ENCODE measurements at regions not wholly inside any gene's neighbourhood (a gene's known extent, or its start where the extent isn't known, plus 50 kb on each side); places are given as distances from the start of the nearest gene placed in this dataset.

DNA sequence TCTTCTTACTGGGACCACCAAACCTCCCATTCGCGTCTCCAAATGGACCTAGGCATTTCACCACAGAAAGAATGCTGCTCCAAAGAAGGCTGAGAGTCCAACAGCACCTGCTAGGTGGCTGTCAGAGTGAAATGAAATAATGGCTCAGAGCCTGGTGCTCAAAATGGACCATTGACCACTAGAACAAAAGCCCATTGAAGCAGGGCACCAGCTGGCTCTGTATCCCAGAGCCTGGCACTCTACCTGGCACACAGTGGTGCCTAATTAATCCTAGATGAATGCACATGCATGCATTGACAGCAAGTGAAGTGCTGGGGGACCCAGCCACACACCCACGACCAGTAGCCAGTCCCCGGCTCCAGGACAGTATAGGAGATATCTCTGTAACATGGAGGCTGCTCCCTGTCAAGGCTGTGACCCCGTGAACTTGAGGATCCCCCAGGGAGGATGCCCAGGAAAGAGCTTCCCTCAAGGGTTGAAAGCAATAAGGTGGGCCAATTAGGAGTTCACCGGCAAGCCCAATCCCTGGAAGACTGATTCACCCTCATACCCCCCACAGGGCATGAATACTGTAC, 261.3 kb downstream of the TNS1 start:
- no peak overlapping the region for H3K27ac ChIP-seq (ENCODE audit: low read depth, low read length, poor library complexity, severe bottlenecking)
- H3K4me1 ChIP-seq (ENCODE audit: insufficient read depth, low read length, poor library complexity, severe bottlenecking): no peaks in the 10 kb centered on the region
- CTCF ChIA-PET: no interaction called here
- no peak for DNase-seq (ENCODE audit: low spot score)
- H3K36me3 ChIP-seq (ENCODE audit: insufficient read depth, low read length, poor library complexity, severe bottlenecking): no peaks in the 10 kb centered on the region
- no peaks in the 10 kb centered on the region for H3K9me3 ChIP-seq (ENCODE audit: low read depth, low read length, poor library complexity, severe bottlenecking)
- no peak overlapping the region for H3K4me3 ChIP-seq (ENCODE audit: low read depth, low read length, poor library complexity, severe bottlenecking)
- no TSS peak for BruUV-seq (replicated peaks)
- H3K27me3 ChIP-seq (replicated peaks; ENCODE audit: insufficient read depth, low read depth, low read length, poor library complexity): no peaks in the 10 kb centered on the region
- intact Hi-C loops (cut with micrococcal nuclease; ENCODE audit: unreplicated experiment): no loop called here
- TF ChIP-seq EZH2 (IDR thresholded peaks at IDR 0.05; ENCODE audit: borderline replicate concordance, low read depth, low read length, poor library complexity, severe bottlenecking): no peak
- TF ChIP-seq, protein P1, sequence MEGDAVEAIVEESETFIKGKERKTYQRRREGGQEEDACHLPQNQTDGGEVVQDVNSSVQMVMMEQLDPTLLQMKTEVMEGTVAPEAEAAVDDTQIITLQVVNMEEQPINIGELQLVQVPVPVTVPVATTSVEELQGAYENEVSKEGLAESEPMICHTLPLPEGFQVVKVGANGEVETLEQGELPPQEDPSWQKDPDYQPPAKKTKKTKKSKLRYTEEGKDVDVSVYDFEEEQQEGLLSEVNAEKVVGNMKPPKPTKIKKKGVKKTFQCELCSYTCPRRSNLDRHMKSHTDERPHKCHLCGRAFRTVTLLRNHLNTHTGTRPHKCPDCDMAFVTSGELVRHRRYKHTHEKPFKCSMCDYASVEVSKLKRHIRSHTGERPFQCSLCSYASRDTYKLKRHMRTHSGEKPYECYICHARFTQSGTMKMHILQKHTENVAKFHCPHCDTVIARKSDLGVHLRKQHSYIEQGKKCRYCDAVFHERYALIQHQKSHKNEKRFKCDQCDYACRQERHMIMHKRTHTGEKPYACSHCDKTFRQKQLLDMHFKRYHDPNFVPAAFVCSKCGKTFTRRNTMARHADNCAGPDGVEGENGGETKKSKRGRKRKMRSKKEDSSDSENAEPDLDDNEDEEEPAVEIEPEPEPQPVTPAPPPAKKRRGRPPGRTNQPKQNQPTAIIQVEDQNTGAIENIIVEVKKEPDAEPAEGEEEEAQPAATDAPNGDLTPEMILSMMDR (conservative IDR thresholded peaks at IDR 0.05; ENCODE audit: low read depth, low read length): no peak
- POLR2A ChIA-PET (ENCODE audit: low non-redundant PET): no interaction called here

DNA sequence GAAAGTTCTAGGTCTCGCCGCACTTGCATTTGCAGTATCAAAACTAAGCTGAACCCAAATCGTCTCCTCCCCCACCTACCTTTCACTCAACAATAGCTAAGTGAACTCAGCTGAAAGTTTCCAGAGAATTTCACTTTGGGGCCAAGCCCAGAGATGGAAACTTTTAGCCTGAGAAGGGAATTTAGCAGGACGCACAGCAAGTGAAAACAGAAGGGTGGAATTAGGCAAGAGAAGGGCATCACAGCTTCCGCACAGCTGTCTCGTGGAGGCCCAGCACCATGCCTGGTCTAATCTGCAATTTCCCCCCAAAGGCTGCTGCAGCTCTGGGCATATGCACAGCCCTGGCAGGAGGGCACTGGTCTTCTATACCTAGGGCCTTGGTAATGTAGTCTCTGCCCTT, 262.0 kb downstream of the TNS1 start:
- Histone ChIP-seq H3K27me3 (replicated peaks; ENCODE audit: insufficient read depth, low read depth, low read length, poor library complexity) (no peaks in the 10 kb centered on the region), H3K27ac (ENCODE audit: low read depth, low read length, poor library complexity, severe bottlenecking) (no peak overlapping the region), H3K36me3 (ENCODE audit: insufficient read depth, low read length, poor library complexity, severe bottlenecking) (no peaks in the 10 kb centered on the region), H3K4me1 (ENCODE audit: insufficient read depth, low read length, poor library complexity, severe bottlenecking) (no peaks in the 10 kb centered on the region), H3K4me3 (ENCODE audit: low read depth, low read length, poor library complexity, severe bottlenecking) (no peak overlapping the region), H3K9me3 (ENCODE audit: low read depth, low read length, poor library complexity, severe bottlenecking) (no peaks in the 10 kb centered on the region)
- BruUV-seq (replicated peaks): no TSS peak
- intact Hi-C loops (cut with micrococcal nuclease; ENCODE audit: unreplicated experiment): no loop called here
- no peak for TF ChIP-seq EZH2 (IDR thresholded peaks at IDR 0.05; ENCODE audit: borderline replicate concordance, low read depth, low read length, poor library complexity, severe bottlenecking)
- TF ChIP-seq, protein P1 (conservative IDR thresholded peaks at IDR 0.05; ENCODE audit: low read depth, low read length): no peak
- CTCF ChIA-PET: no interaction called here
- POLR2A ChIA-PET (ENCODE audit: low non-redundant PET): interaction anchor here (0.6 kb wide), 1 partner anchor 667 kb away, joined by 8 read pairs; no protein-coding TSS in a partner anchor
- DNase-seq (ENCODE audit: low spot score): no peak

DNA sequence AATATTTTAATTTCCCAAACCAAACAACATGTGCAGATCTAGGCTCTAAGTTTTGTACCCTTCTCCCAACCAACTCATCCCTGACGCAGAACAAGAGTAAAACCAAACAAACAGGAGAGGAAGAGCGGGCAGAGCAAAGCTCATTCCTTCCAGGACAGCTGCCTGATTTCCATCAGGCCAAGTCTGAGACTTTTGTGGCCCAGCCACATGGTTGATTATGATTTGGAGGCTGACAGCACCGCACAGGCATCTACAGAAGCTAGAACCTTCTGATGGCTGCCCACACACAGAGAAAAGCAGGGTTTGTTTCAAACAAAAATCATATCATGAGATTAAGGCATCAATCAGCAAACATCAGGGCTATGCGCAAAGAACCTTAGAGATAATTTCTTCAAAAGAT, 262.6 kb downstream of the TNS1 start:
- Histone ChIP-seq H3K9me3 (ENCODE audit: low read depth, low read length, poor library complexity, severe bottlenecking) (no peaks in the 10 kb centered on the region), H3K36me3 (ENCODE audit: insufficient read depth, low read length, poor library complexity, severe bottlenecking) (no peaks in the 10 kb centered on the region), H3K27ac (ENCODE audit: low read depth, low read length, poor library complexity, severe bottlenecking) (no peak overlapping the region), H3K27me3 (replicated peaks; ENCODE audit: insufficient read depth, low read depth, low read length, poor library complexity) (no peaks in the 10 kb centered on the region), H3K4me3 (ENCODE audit: low read depth, low read length, poor library complexity, severe bottlenecking) (no peak overlapping the region), H3K4me1 (ENCODE audit: insufficient read depth, low read length, poor library complexity, severe bottlenecking) (no peaks in the 10 kb centered on the region)
- CTCF ChIA-PET: no interaction called here
- no peak for DNase-seq (ENCODE audit: low spot score)
- POLR2A ChIA-PET (ENCODE audit: low non-redundant PET): interaction anchor here (0.7 kb wide), 1 partner anchor 267 kb away, joined by 4 read pairs; no protein-coding TSS in a partner anchor
- no TSS peak for BruUV-seq (replicated peaks)
- intact Hi-C loops (cut with micrococcal nuclease; ENCODE audit: unreplicated experiment): no loop called here
- TF ChIP-seq, protein P1 (conservative IDR thresholded peaks at IDR 0.05; ENCODE audit: low read depth, low read length): no peak
- no peak for TF ChIP-seq EZH2 (IDR thresholded peaks at IDR 0.05; ENCODE audit: borderline replicate concordance, low read depth, low read length, poor library complexity, severe bottlenecking)
